Fibroblast of pulmonary artery (primary cell): ENCODE measurements at regions not wholly inside any gene's neighbourhood (a gene's known extent, or its start where the extent isn't known, plus 50 kb on each side); places are given as distances from the start of the nearest gene placed in this dataset.

Source experiments
- DNase-seq: peaks from one replicate; pipeline ENCODE4 v3.0.0-alpha.2; 2010; ENCODE audit warnings: low read depth
- H3K4me3 ChIP-seq: replicated peaks from 2 replicates; pipeline ENCODE4 v1.5.1; 2011; ENCODE audit warnings: low read depth, mild to moderate bottlenecking, control low read depth, low read length, moderate library complexity
- CTCF ChIP-seq: IDR thresholded peaks from 2 replicates; pipeline ENCODE4 v1.5.1; 2011; ENCODE audit warnings: mild to moderate bottlenecking, control low read depth, low read length, inconsistent platforms; ENCODE audit errors: missing control alignments

GRCh38 chr2:200135082-200135481 is 171.4 kb upstream of the SPATS2L start:
- H3K4me3 ChIP-seq, result no peak overlapping the region
- no peak for TF ChIP-seq CTCF
- no peak for DNase-seq

GRCh38 chr2:200136655-200137054 is 169.8 kb upstream of the SPATS2L start:
- no peak for TF ChIP-seq CTCF
- H3K4me3 ChIP-seq, result no peak overlapping the region
- no peak for DNase-seq

- no peak for DNase-seq
- no peak for TF ChIP-seq CTCF
- H3K4me3 ChIP-seq, result no peak overlapping the region
Observed at GRCh38 chr2:200137271-200137670, 169.2 kb upstream of the SPATS2L start.

GRCh38 chr2:200137691-200138090 is 168.8 kb upstream of the SPATS2L start:
- H3K4me3 ChIP-seq, result no peak overlapping the region
- no peak for TF ChIP-seq CTCF
- DNase-seq, result no peak

GRCh38 chr2:200138391-200139124 is 167.9 kb upstream of the SPATS2L start:
- TF ChIP-seq CTCF, result no peak
- peak; percentile 36 for DNase-seq
- H3K4me3 ChIP-seq, result no peak overlapping the region

- TF ChIP-seq CTCF, result no peak
- H3K4me3 ChIP-seq, result no peak overlapping the region
- DNase-seq, result no peak
Observed at GRCh38 chr2:200144571-200144970, 161.9 kb upstream of the SPATS2L start.

- no peak for DNase-seq
- TF ChIP-seq CTCF, result no peak
- H3K4me3 ChIP-seq, result no peak overlapping the region
Observed at GRCh38 chr2:200146501-200146900, 160.0 kb upstream of the SPATS2L start.
